Parathyroid adenoma (tissue), 2 donors: ENCODE measurements at regions not wholly inside any gene's neighbourhood (a gene's known extent, or its start where the extent isn't known, plus 50 kb on each side); places are given as distances from the start of the nearest gene placed in this dataset.

ENCODE experiments used
- H2AFZ ChIP-seq: fragments of 300-600 bp; sonication (generic); one replicate; pipeline ENCODE4 v1.7.0; 2017; ENCODE audit warnings: antibody characterized with exemption, mild to moderate bottlenecking
- H3K27ac ChIP-seq: fragments of 300-600 bp; sonication (generic); one replicate; pipeline ENCODE4 v1.7.0; 2017
- H3K27me3 ChIP-seq: fragments of 300-600 bp; sonication (generic); one replicate; pipeline ENCODE4 v1.7.0; 2017; ENCODE audit warnings: low read length; ENCODE audit not compliant: control insufficient read depth, insufficient read depth
- H3K36me3 ChIP-seq: fragments of 300-600 bp; sonication (generic); one replicate; pipeline ENCODE4 v1.7.0; 2017; ENCODE audit warnings: low read length; ENCODE audit not compliant: control insufficient read depth, insufficient read depth
- H3K4me1 ChIP-seq: fragments of 300-600 bp; sonication (generic); one replicate; pipeline ENCODE4 v1.7.0; 2017; ENCODE audit warnings: control low read depth
- H3K4me2 ChIP-seq: fragments of 300-600 bp; sonication (generic); one replicate; pipeline ENCODE4 v1.7.0; 2017; ENCODE audit warnings: low read length
- H3K4me3 ChIP-seq: fragments of 300-600 bp; sonication (generic); one replicate; pipeline ENCODE4 v1.7.0; 2017; ENCODE audit warnings: low read depth, low read length
- H3K79me2 ChIP-seq: fragments of 300-600 bp; sonication (generic); one replicate; pipeline ENCODE4 v1.7.0; 2017; ENCODE audit warnings: control low read depth
- H3K9ac ChIP-seq: fragments of 300-600 bp; sonication (generic); one replicate; pipeline ENCODE4 v1.7.0; 2017; ENCODE audit warnings: mild to moderate bottlenecking
- H3K9me3 ChIP-seq: fragments of 300-600 bp; sonication (generic); one replicate; pipeline ENCODE4 v1.7.0; 2017; ENCODE audit warnings: low read length; ENCODE audit not compliant: control insufficient read depth
- TF ChIP-seq, protein P1 (sequence below): fragments of 300-600 bp; sonication (generic); IDR thresholded peaks from one replicate; pipeline ENCODE4 v1.7.0; 2017; ENCODE audit warnings: antibody characterized with exemption, mild to moderate bottlenecking
- donor health status: primary hyperparathyroidism.

DNA sequence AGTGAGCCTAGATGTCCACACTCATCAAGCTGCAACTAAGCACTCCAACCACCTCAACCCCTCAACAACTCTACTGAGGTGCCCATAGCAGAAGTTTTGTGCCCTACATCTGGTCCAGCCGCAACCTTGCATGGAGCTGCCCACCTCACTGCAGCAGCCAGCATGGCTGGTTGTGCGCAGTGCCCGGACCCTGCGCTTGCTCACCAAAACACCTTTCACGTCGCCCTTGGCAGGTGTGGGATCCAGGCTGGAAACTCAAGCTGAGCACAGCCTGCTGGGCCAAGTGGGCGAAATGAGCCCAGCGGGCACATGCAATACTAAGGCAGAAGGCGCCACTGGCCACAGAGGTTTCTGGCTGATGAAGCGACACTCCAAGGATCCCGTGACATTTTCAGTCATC, 902.4 kb downstream of the TBC1D32 start:
- TF ChIP-seq, protein P1, sequence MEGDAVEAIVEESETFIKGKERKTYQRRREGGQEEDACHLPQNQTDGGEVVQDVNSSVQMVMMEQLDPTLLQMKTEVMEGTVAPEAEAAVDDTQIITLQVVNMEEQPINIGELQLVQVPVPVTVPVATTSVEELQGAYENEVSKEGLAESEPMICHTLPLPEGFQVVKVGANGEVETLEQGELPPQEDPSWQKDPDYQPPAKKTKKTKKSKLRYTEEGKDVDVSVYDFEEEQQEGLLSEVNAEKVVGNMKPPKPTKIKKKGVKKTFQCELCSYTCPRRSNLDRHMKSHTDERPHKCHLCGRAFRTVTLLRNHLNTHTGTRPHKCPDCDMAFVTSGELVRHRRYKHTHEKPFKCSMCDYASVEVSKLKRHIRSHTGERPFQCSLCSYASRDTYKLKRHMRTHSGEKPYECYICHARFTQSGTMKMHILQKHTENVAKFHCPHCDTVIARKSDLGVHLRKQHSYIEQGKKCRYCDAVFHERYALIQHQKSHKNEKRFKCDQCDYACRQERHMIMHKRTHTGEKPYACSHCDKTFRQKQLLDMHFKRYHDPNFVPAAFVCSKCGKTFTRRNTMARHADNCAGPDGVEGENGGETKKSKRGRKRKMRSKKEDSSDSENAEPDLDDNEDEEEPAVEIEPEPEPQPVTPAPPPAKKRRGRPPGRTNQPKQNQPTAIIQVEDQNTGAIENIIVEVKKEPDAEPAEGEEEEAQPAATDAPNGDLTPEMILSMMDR = no peak
- no peaks in the 10 kb centered on the region for H3K79me2 ChIP-seq
- H3K27ac ChIP-seq = no peak overlapping the region
- H3K4me2 ChIP-seq = no peak overlapping the region
- no peaks in the 10 kb centered on the region for H3K9me3 ChIP-seq
- H3K27me3 ChIP-seq = no peaks in the 10 kb centered on the region
- H3K36me3 ChIP-seq = no peaks in the 10 kb centered on the region
- H3K4me1 ChIP-seq = no peaks in the 10 kb centered on the region
- no peak overlapping the region for H3K4me3 ChIP-seq
- no peak overlapping the region for H3K9ac ChIP-seq
- no peak overlapping the region for H2AFZ ChIP-seq

DNA sequence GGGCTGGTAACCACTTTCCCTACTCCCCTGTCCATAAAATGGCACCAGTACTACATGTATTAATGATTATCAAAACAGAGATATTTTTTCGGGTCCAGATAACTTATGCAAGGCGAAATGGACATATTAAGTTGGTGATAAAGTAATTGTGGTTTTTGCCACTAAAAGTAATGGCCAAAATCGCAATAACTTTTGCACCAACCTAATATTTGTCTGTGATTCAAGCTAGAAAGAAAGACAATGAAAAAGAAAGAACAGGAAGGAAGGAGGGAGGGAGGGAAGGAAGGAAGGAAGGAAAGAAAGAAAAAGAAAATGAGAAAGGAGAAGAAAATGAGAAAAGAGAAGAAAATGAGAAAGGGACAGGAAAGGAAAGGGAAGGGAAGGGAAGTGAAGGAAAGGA, 922.9 kb downstream of the TBC1D32 start:
- H3K9ac ChIP-seq = no peak overlapping the region
- no peak overlapping the region for H2AFZ ChIP-seq
- H3K36me3 ChIP-seq = no peaks in the 10 kb centered on the region
- H3K27ac ChIP-seq = no peak overlapping the region
- TF ChIP-seq, protein P1 = no peak
- H3K4me2 ChIP-seq = no peak overlapping the region
- no peaks in the 10 kb centered on the region for H3K27me3 ChIP-seq
- H3K4me3 ChIP-seq = no peak overlapping the region
- H3K9me3 ChIP-seq = no peaks in the 10 kb centered on the region
- no peaks in the 10 kb centered on the region for H3K4me1 ChIP-seq
- H3K79me2 ChIP-seq = no peaks in the 10 kb centered on the region

DNA sequence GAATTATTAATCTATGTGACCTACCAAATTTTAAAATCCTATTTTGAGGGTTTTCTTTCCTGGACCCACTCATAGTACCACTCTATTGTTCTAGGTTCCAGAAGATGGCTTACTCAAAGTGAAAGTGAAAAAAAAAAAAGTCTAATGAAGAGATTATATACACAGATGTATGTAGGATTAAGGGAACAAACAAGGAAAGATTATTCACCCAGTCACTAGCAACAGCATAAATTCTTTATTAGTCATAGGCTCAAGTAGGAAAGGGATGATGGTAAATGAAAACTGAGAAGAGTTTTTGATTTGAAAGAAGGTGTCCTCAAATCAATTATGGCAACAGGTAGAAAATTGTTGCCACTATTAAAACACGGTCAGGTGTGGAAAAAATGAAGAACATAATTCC, 923.7 kb downstream of the TBC1D32 start:
- no peak overlapping the region for H3K9ac ChIP-seq
- H3K36me3 ChIP-seq = no peaks in the 10 kb centered on the region
- H3K27ac ChIP-seq = no peak overlapping the region
- no peak overlapping the region for H3K4me3 ChIP-seq
- no peaks in the 10 kb centered on the region for H3K4me1 ChIP-seq
- TF ChIP-seq, protein P1 = no peak
- no peaks in the 10 kb centered on the region for H3K79me2 ChIP-seq
- H3K27me3 ChIP-seq = no peaks in the 10 kb centered on the region
- no peak overlapping the region for H3K4me2 ChIP-seq
- no peak overlapping the region for H2AFZ ChIP-seq
- no peaks in the 10 kb centered on the region for H3K9me3 ChIP-seq

- H3K9ac ChIP-seq = no peak overlapping the region
- no peaks in the 10 kb centered on the region for H3K36me3 ChIP-seq
- no peak overlapping the region for H2AFZ ChIP-seq
- no peak overlapping the region for H3K4me2 ChIP-seq
- no peaks in the 10 kb centered on the region for H3K27me3 ChIP-seq
- H3K4me1 ChIP-seq = no peaks in the 10 kb centered on the region
- no peaks in the 10 kb centered on the region for H3K79me2 ChIP-seq
- no peak overlapping the region for H3K27ac ChIP-seq
- no peak overlapping the region for H3K4me3 ChIP-seq
- H3K9me3 ChIP-seq = no peaks in the 10 kb centered on the region
- TF ChIP-seq, protein P1 = no peak
These were observed 926.6 kb downstream of the TBC1D32 start for GRCh38 chr6:120407696-120408095.

DNA sequence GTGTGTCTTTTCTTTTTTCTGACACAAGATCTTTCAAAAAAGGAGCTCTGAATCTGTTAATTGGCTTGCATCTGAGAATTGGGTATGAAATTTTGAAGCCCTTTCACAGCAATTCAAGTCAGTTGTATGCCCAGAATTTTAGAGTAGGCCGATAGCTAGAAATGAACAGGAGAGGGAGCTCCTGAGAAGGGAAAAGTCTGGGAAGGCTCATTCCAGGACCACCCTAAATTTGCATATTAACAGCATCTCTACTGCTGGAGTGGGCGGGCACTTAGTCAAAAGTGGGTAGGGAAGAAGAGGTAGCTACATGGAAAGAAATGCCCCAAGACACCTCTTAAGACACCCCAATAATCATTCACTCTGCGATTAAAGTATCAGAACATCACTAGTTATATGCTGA, 928.3 kb downstream of the TBC1D32 start:
- Histone ChIP-seq H3K79me2 (no peaks in the 10 kb centered on the region), H3K9me3 (no peaks in the 10 kb centered on the region), H3K4me1 (no peaks in the 10 kb centered on the region), H3K4me3 (no peak overlapping the region), H2AFZ (no peak overlapping the region), H3K27ac (no peak overlapping the region), H3K36me3 (no peaks in the 10 kb centered on the region), H3K27me3 (no peaks in the 10 kb centered on the region), H3K4me2 (no peak overlapping the region), H3K9ac (no peak overlapping the region)
- TF ChIP-seq, protein P1 = no peak
